Endothelial cell of umbilical vein (primary cell): ENCODE measurements at regions not wholly inside any gene's neighbourhood (a gene's known extent, or its start where the extent isn't known, plus 50 kb on each side); places are given as distances from the start of the nearest gene placed in this dataset.

ENCODE experiments used
- BruUV-seq: library from RNA; stranded (reverse); fragments of 400-500 nt; replicated peaks from 2 replicates; lab custom pipeline; 2021; lab: Mats Ljungman, UMichigan
- CTCF ChIA-PET: fragments of 300-600, 350-600 bp; sonication (Branson Sonifier 250); formaldehyde crosslinking; loops from one replicate; lab custom pipeline; 2021; ENCODE audit warnings: antibody characterized with exemption, inconsistent platforms; lab: Charles Lee
- POLR2A ChIA-PET: fragments of 300-600, 350-600 bp; sonication (Branson Sonifier 250); formaldehyde crosslinking; loops from one replicate; lab custom pipeline; 2021; ENCODE audit warnings: antibody characterized with exemption, inconsistent platforms; lab: Charles Lee
- DNase-seq: peaks from one replicate; pipeline ENCODE4 v3.0.0-alpha.2; 2011; ENCODE audit warnings: low read depth, low spot score
- FAIRE-seq: peaks from 2 replicates; lab custom pipeline; 2011; peaks lifted over from hg19 to GRCh38; lab: Jason Lieb, UNC
- H2AFZ ChIP-seq: 2 replicates; pipeline ENCODE4 v1.6.0; 2012; ENCODE audit warnings: low read depth, low read length, control low read depth, inconsistent platforms
- H3K27ac ChIP-seq: 2 replicates; pipeline ENCODE4 v1.5.1; 2011; ENCODE audit warnings: low read depth, mild to moderate bottlenecking, control low read depth, low read length, moderate library complexity; ENCODE audit not compliant: insufficient read depth
- H3K27me3 ChIP-seq, 2 experiments: 2 replicates each; pipeline versions ENCODE4 v1.6.0 to v1.6.1; 2011; ENCODE audit warnings: low read length in 2 of 2, mixed read lengths in 1 of 2; ENCODE audit not compliant: control insufficient read depth in 2 of 2, insufficient read depth in 2 of 2
- H3K36me3 ChIP-seq, 2 experiments: 2 replicates in 1 of 2; 3 replicates in 1 of 2; pipeline ENCODE4 v1.5.1; 2011; ENCODE audit warnings: low read length in 2 of 2, mild to moderate bottlenecking in 1 of 2, moderate library complexity in 1 of 2; ENCODE audit not compliant: control insufficient read depth in 2 of 2, insufficient read depth in 2 of 2; ENCODE audit errors: extremely low read depth in 1 of 2
- H3K4me1 ChIP-seq: 3 replicates; pipeline ENCODE4 v1.5.1; 2011; ENCODE audit warnings: mild to moderate bottlenecking, low read length; ENCODE audit not compliant: control insufficient read depth, insufficient read depth; ENCODE audit errors: extremely low read depth
- H3K4me2 ChIP-seq: 2 replicates; pipeline ENCODE4 v1.6.1; 2011; ENCODE audit warnings: low read length, control low read depth, mixed read lengths; ENCODE audit not compliant: insufficient read depth
- H3K4me3 ChIP-seq, 3 experiments: fragments of 200-600 bp in 1 of 3; sonication (generic), shearing (Covaris generic) in 1 of 3; replicated peaks in 1 of 3; 2 replicates each; pipeline ENCODE4 v1.5.1; 2011 to 2016; ENCODE audit warnings: control low read depth in 3 of 3, low read length in 3 of 3, mild to moderate bottlenecking in 2 of 3, inconsistent platforms in 1 of 3, low read depth in 1 of 3, moderate library complexity in 1 of 3; ENCODE audit not compliant: insufficient read depth in 1 of 3
- H3K79me2 ChIP-seq: 2 replicates; pipeline ENCODE4 v1.6.0; 2012; ENCODE audit warnings: low read length, inconsistent platforms; ENCODE audit not compliant: control insufficient read depth, insufficient read depth
- H3K9ac ChIP-seq: replicated peaks from 2 replicates; pipeline ENCODE3; 2011; ENCODE audit warnings: low read length, control low read depth; ENCODE audit not compliant: insufficient read depth; ENCODE audit errors: extremely low read depth
- H3K9me1 ChIP-seq: replicated peaks from 3 replicates; pipeline ENCODE4 v1.6.0; 2011; ENCODE audit warnings: mild to moderate bottlenecking, low read length; ENCODE audit not compliant: control insufficient read depth, insufficient read depth; ENCODE audit errors: extremely low read depth
- H3K9me3 ChIP-seq: replicated peaks from 2 replicates; pipeline ENCODE4 v1.5.1; 2012; ENCODE audit warnings: low read length, inconsistent platforms; ENCODE audit not compliant: control insufficient read depth, insufficient read depth
- H4K20me1 ChIP-seq: replicated peaks from 2 replicates; pipeline ENCODE3; 2011; ENCODE audit warnings: mild to moderate bottlenecking, low read length; ENCODE audit not compliant: control insufficient read depth, insufficient read depth; ENCODE audit errors: extremely low read depth
- EZH2 ChIP-seq: IDR thresholded peaks from 2 replicates; pipeline ENCODE4 v1.6.1; 2012; ENCODE audit warnings: borderline replicate concordance, low read depth, mild to moderate bottlenecking, moderate library complexity, low read length, inconsistent platforms; ENCODE audit not compliant: severe bottlenecking
- FOS ChIP-seq: IDR thresholded peaks from 2 replicates; pipeline ENCODE4 v1.6.1; 2011; ENCODE audit warnings: mild to moderate bottlenecking, low read length, moderate library complexity, borderline replicate concordance; ENCODE audit not compliant: insufficient read depth
- GATA2 ChIP-seq: IDR thresholded peaks from 2 replicates; pipeline ENCODE4 v1.7.0; 2011; ENCODE audit warnings: low read depth, mild to moderate bottlenecking, moderate library complexity, mixed read lengths, low read length; ENCODE audit not compliant: insufficient read length, insufficient read depth
- JUN ChIP-seq: IDR thresholded peaks from 2 replicates; pipeline ENCODE4 v1.6.1; 2011; ENCODE audit warnings: borderline replicate concordance, low read depth; ENCODE audit not compliant: insufficient read length, insufficient read depth
- MYC ChIP-seq: IDR thresholded peaks from one replicate; pipeline ENCODE4 v1.6.1; 2011; ENCODE audit warnings: mild to moderate bottlenecking, low read depth, low read length
- POLR2A ChIP-seq: IDR thresholded peaks from 2 replicates; pipeline ENCODE4 v1.6.1; 2012; ENCODE audit warnings: low read depth, mild to moderate bottlenecking, control low read depth, low read length
- POLR2AphosphoS5 ChIP-seq: IDR thresholded peaks from 2 replicates; pipeline ENCODE4 v1.6.1; 2012; ENCODE audit warnings: low read depth, mild to moderate bottlenecking, control low read depth, low read length, moderate library complexity; ENCODE audit not compliant: insufficient read depth
- dilution Hi-C: fragments of 300-500 bp; cut with MboI; formaldehyde crosslinking; loops from one replicate; pipeline ENCODE4 v1.15.0; 2019; ENCODE audit warnings: low sequenced_read_pairs; ENCODE audit not compliant: extremely low pct_ligation_motif_present
- intact Hi-C: fragments of 100-400 bp; cut with micrococcal nuclease; formaldehyde crosslinking; loops from one replicate; pipeline ENCODE4 v1.10.0; 2022
- TF ChIP-seq, protein P1 (sequence below), 2 donors: IDR thresholded peaks; 1 replicate in 1 of 2; 2 replicates in 1 of 2; pipeline ENCODE4 v1.5.1; 2011; ENCODE audit warnings: low read length in 2 of 2, mild to moderate bottlenecking in 2 of 2, moderate library complexity in 2 of 2, control low read depth in 1 of 2, inconsistent platforms in 1 of 2, low read depth in 1 of 2; ENCODE audit not compliant: insufficient read depth in 1 of 2; ENCODE audit errors: extremely low read depth in 1 of 2
- TF ChIP-seq, protein P2 (sequence below): IDR thresholded peaks from 2 replicates; pipeline ENCODE4 v1.6.1; 2011; ENCODE audit not compliant: insufficient read depth, insufficient read length

GRCh38 chr11:8756201-8756600 is 73.6 kb downstream of the RPL27A start:
- H3K4me2 ChIP-seq = no peak overlapping the region
- no peak overlapping the region for H2AFZ ChIP-seq
- H3K79me2 ChIP-seq = no peaks in the 10 kb centered on the region
- H3K9ac ChIP-seq = no peak overlapping the region
- no peaks in the 10 kb centered on the region for H3K9me1 ChIP-seq
- no peaks in the 10 kb centered on the region for H3K4me1 ChIP-seq
- no peak overlapping the region for H3K4me3 ChIP-seq
- no peaks in the 10 kb centered on the region for H3K36me3 ChIP-seq
- no peaks in the 10 kb centered on the region for H3K27me3 ChIP-seq
- dilution Hi-C loops (no loop called here), intact Hi-C loops (no loop called here)
- no peaks in the 10 kb centered on the region for H3K9me3 ChIP-seq
- no peak overlapping the region for H3K27ac ChIP-seq
- FAIRE-seq (no peak), DNase-seq (no peak)
- TF ChIP-seq FOS = no peak
- no peak for TF ChIP-seq POLR2A
- TF ChIP-seq, protein P1, sequence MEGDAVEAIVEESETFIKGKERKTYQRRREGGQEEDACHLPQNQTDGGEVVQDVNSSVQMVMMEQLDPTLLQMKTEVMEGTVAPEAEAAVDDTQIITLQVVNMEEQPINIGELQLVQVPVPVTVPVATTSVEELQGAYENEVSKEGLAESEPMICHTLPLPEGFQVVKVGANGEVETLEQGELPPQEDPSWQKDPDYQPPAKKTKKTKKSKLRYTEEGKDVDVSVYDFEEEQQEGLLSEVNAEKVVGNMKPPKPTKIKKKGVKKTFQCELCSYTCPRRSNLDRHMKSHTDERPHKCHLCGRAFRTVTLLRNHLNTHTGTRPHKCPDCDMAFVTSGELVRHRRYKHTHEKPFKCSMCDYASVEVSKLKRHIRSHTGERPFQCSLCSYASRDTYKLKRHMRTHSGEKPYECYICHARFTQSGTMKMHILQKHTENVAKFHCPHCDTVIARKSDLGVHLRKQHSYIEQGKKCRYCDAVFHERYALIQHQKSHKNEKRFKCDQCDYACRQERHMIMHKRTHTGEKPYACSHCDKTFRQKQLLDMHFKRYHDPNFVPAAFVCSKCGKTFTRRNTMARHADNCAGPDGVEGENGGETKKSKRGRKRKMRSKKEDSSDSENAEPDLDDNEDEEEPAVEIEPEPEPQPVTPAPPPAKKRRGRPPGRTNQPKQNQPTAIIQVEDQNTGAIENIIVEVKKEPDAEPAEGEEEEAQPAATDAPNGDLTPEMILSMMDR (IDR thresholded peaks at IDR 0.05; ENCODE audit: extremely low read depth in 1 of 2, insufficient read depth in 1 of 2, low read depth in 1 of 2, low read length in 2 of 2) = no peak
- TF ChIP-seq GATA2 = no peak
- TF ChIP-seq MYC = no peak
- TF ChIP-seq POLR2AphosphoS5 = no peak
- no peak for TF ChIP-seq JUN
- BruUV-seq = no TSS peak
- H4K20me1 ChIP-seq = no peaks in the 10 kb centered on the region
- POLR2A ChIA-PET = no interaction called here
- CTCF ChIA-PET = no interaction called here

GRCh38 chr11:8757047-8757446 is 74.5 kb downstream of the RPL27A start:
- intact Hi-C loops = no loop called here
- POLR2A ChIA-PET = interaction anchor here (0.5 kb wide), 1 partner anchor 26 kb away, joined by 4 read pairs; no protein-coding TSS in a partner anchor

More at GRCh38 chr11:8757047-8757446, 74.5 kb downstream of the RPL27A start:
- DNase-seq = no peak
- no peaks in the 10 kb centered on the region for H3K27me3 ChIP-seq
- no peak for TF ChIP-seq FOS
- no peak for TF ChIP-seq GATA2
- TF ChIP-seq MYC = no peak
- no peak for TF ChIP-seq POLR2AphosphoS5
- no peak for TF ChIP-seq JUN
- no peak for TF ChIP-seq EZH2
- TF ChIP-seq, protein P2, sequence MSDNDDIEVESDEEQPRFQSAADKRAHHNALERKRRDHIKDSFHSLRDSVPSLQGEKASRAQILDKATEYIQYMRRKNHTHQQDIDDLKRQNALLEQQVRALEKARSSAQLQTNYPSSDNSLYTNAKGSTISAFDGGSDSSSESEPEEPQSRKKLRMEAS = no peak
- TF ChIP-seq, protein P1 (IDR thresholded peaks at IDR 0.05; ENCODE audit: extremely low read depth in 1 of 2, insufficient read depth in 1 of 2, low read depth in 1 of 2, low read length in 2 of 2) = no peak
- TF ChIP-seq POLR2A = no peak
- H3K4me2 ChIP-seq = no peak overlapping the region
- dilution Hi-C loops = no loop called here
- no peak overlapping the region for H3K9ac ChIP-seq
- no peak overlapping the region for H2AFZ ChIP-seq
- no peaks in the 10 kb centered on the region for H3K4me1 ChIP-seq
- no peaks in the 10 kb centered on the region for H4K20me1 ChIP-seq
- H3K27ac ChIP-seq = no peak overlapping the region
- CTCF ChIA-PET = no interaction called here
- FAIRE-seq = no peak
- no peak overlapping the region for H3K4me3 ChIP-seq
- H3K79me2 ChIP-seq = no peaks in the 10 kb centered on the region
- no peaks in the 10 kb centered on the region for H3K36me3 ChIP-seq
- H3K9me3 ChIP-seq = no peaks in the 10 kb centered on the region
- no peaks in the 10 kb centered on the region for H3K9me1 ChIP-seq
- no TSS peak for BruUV-seq
